GM10266 (cell line): ENCODE measurements at regions not wholly inside any gene's neighbourhood (a gene's known extent, or its start where the extent isn't known, plus 50 kb on each side); places are given as distances from the start of the nearest gene placed in this dataset.

Experiments used
- DNase-seq: peaks from one replicate; pipeline ENCODE4 v3.0.0; 2012; ENCODE audit errors: extremely low spot score
- CTCF ChIP-seq: IDR thresholded peaks from 2 replicates; pipeline ENCODE4 v1.5.1; 2012; ENCODE audit warnings: mild to moderate bottlenecking, low read depth; ENCODE audit not compliant: control insufficient read depth, insufficient read depth; ENCODE audit errors: missing control alignments

DNA sequence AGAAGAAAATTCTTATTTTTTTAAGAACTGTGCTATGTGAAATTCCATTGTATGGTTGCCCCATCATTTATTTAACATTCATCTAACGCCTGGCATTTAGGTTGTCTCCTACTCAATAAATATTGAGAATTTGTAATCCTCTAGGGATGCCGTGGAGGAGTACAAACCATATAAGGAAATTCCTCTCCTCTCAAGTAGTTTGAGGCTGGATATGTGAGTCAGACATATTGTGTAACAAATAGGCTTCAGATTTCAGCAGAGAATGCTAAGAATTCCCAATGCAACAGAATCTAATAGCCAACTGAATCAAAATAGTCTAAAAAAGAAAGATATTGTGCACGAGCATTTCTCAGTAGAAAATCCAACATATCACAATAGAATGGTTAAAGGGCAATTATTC, 174.7 kb downstream of the OTOR start:
- no peak for TF ChIP-seq CTCF
- no peak for DNase-seq

- no peak for TF ChIP-seq CTCF
- no peak for DNase-seq
Observed at GRCh38 chr20:16926626-16927430, 178.7 kb downstream of the OTOR start.

DNA sequence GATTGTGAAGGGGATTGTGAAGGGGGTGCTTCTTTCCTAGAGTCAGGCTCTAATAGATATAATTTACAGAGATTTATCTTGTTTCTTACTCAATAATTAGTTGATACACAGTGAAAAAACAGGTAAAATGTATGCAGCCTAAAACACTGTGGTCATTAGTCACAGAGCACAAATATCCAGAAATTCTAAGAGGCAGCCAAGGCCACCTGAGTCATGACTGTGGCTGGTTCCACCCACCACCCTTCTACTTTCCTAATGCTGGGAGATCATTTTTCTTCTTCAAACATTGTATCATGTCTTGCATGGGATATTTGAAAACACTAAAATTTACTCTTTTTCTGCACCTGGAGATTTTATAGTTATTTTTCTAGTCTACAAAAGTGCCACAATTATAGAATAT, 181.6 kb downstream of the OTOR start:
- DNase-seq: no peak
- TF ChIP-seq CTCF: no peak

DNA sequence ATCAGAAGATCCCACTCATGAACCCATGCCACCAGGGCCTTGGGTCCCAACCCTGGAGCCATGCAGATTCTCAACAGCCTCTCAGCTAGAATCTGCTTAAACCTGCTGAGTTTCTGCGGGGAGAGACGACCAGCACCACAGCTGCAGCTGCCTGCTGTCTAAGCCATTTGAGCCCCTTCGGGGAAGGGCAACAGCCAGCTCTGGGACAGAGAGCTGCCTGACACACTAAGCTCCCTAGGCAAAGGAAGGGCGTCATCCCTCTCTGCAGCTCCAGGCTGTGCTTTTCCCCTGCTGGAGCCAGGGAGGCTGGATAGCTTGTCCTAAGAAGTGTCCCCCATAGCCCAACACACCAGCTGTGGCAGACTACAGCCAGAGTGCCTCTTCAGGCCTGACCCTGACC, 182.5 kb downstream of the OTOR start:
- no peak for TF ChIP-seq CTCF
- no peak for DNase-seq

- TF ChIP-seq CTCF: no peak
Observed at GRCh38 chr20:16939051-16939450, 190.9 kb downstream of the OTOR start.

GRCh38 chr20:16940701-16941100, 192.5 kb downstream of the OTOR start:
- TF ChIP-seq CTCF: no peak
- no peak for DNase-seq

More at GRCh38 chr20:16939051-16939450, 190.9 kb downstream of the OTOR start:
- no peak for DNase-seq

DNA sequence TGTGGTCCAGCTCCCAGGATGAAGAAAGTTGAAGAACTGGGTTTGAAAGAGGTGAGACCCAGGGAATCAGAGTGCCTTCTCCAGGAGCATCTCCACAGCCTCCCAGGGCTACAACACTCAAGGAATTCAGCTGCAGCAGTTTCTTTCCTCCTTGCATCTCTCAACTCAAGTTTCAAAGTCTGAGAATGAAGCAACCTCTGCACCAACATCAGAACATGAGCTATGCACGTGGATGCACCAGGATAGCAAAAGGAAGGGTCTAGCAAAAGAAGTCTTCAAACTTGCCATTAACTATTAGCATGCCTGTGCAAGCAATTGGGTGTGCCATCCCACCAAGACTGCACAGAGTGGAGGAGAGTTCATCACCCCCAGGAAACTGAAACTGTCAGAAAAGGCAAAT, 193.9 kb downstream of the OTOR start:
- no peak for TF ChIP-seq CTCF
- DNase-seq: no peak
